CD4-positive, CD25-positive, alpha-beta regulatory T cell (primary cell): ENCODE measurements at regions not wholly inside any gene's neighbourhood (a gene's known extent, or its start where the extent isn't known, plus 50 kb on each side); places are given as distances from the start of the nearest gene placed in this dataset.
"Not testable (repeated sequence)": the region's sequence is repeated elsewhere in the genome, so short reads cannot be mapped to it uniquely, and the experiment has no call there.

Experiments used
- ATAC-seq, 2 donors: fragments of 150-1000 bp; cut with Tn5 transposase; one replicate each; pipeline ENCODE4 v1.10.0; 2021; ENCODE audit warnings: low read depth in 2 of 2, moderate number of reproducible peaks in 2 of 2, moderate library complexity in 1 of 2
- DNase-seq, 3 donors: peaks; one replicate each; pipeline versions ENCODE4 v3.0.0 to v3.0.0-alpha.2; 2012 to 2022; ENCODE audit warnings: mixed read lengths in 1 of 3
- H3K27ac ChIP-seq: one replicate; pipeline ENCODE4 v1.7.0; 2013; ENCODE audit warnings: mild to moderate bottlenecking, low read length; ENCODE audit not compliant: insufficient read depth, poor library complexity, severe bottlenecking
- H3K27me3 ChIP-seq: one replicate; pipeline ENCODE4 v1.7.0; 2013; ENCODE audit warnings: low read length; ENCODE audit not compliant: control insufficient read depth, insufficient read depth
- H3K36me3 ChIP-seq: one replicate; pipeline ENCODE4 v1.7.0; 2013; ENCODE audit warnings: mild to moderate bottlenecking, low read length, moderate library complexity; ENCODE audit not compliant: control insufficient read depth, insufficient read depth
- H3K4me1 ChIP-seq: 2 replicates; pipeline ENCODE4 v1.7.0; 2013; ENCODE audit warnings: mild to moderate bottlenecking, low read length; ENCODE audit not compliant: insufficient read depth, control insufficient read depth, poor library complexity, severe bottlenecking
- H3K4me3 ChIP-seq: one replicate; pipeline ENCODE4 v1.7.0; 2013; ENCODE audit warnings: low read depth, mild to moderate bottlenecking, low read length, moderate library complexity
- H3K9me3 ChIP-seq, 2 experiments: 1 replicate in 1 of 2; 2 replicates in 1 of 2; pipeline ENCODE4 v1.7.0; 2013; ENCODE audit warnings: low read length in 2 of 2, mild to moderate bottlenecking in 1 of 2, moderate library complexity in 1 of 2; ENCODE audit not compliant: control insufficient read depth in 2 of 2
- H3K27ac Mint-ChIP-seq, 3 donors: one replicate each; pipeline ENCODE4 v1.8.0; 2020 to 2022; ENCODE audit warnings: mild to moderate bottlenecking in 3 of 3, mixed read lengths in 3 of 3, moderate library complexity in 2 of 3
- H3K27me3 Mint-ChIP-seq: one replicate; pipeline ENCODE4 v1.8.0; 2022; ENCODE audit warnings: mild to moderate bottlenecking, mixed read lengths
- H3K36me3 Mint-ChIP-seq: one replicate; pipeline ENCODE4 v1.8.0; 2020; ENCODE audit warnings: mixed read lengths
- H3K4me1 Mint-ChIP-seq, 4 donors: one replicate each; pipeline ENCODE4 v1.8.0; 2020 to 2022; ENCODE audit warnings: mixed read lengths in 4 of 4, mild to moderate bottlenecking in 1 of 4
- H3K4me3 Mint-ChIP-seq, 4 donors: one replicate each; pipeline ENCODE4 v1.8.0; 2020 to 2022; ENCODE audit warnings: mild to moderate bottlenecking in 4 of 4, mixed read lengths in 4 of 4, moderate library complexity in 3 of 4
- H3K9me3 Mint-ChIP-seq, 7 donors: one replicate each; pipeline ENCODE4 v1.8.0; 2020 to 2022; ENCODE audit warnings: mixed read lengths in 7 of 7, mild to moderate bottlenecking in 3 of 7, moderate library complexity in 2 of 7

DNA sequence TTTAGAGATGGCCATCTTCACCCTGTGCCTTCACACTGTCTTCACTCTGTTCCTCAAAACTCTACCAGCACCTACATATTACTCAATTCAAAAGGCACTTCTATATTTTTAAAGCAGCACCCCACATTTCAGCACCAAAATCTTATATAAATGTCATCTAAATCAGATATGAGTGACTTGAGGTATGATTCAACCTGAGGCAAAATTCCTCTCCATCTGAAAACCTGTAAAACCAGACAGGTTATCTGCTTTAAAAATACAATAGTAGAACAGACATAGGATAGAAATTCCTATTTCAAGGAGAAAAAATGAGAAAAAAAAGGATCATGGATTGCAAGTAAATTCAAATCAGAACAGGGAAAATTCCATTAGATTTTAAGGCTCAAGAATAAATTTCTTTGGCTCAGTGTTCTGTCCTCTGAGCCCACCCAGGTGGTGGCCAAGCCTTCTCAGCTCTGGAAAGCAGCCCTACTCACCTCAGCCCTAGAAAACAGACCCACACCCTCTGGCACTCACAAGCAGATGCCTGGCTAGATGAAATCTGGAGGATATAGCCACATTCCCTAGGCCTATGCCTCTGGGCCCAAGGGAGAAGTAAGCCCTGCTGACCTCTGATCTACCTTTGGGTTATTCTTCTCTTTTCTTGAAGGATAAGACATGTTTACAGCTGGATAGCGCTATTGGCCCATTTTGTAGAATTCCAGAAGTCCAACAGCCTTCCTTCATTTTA, 211.1 kb upstream of the XIST start:
- ATAC-seq (no peak), DNase-seq (no peak)
- Mint-ChIP-seq H3K27ac (no peak overlapping the region), H3K4me1 (peaks cover 0 to 4% (median 2%) of the 10 kb centered on the region in 4 donors), H3K4me3 (no peak overlapping the region), H3K27me3 (no peaks in the 10 kb centered on the region), H3K36me3 (no peaks in the 10 kb centered on the region), H3K9me3 (peaks cover 0 to 6% (median 1%) of the 10 kb centered on the region in 7 donors)
- Histone ChIP-seq H3K4me3 (no peak overlapping the region), H3K27ac (no peak overlapping the region), H3K4me1 (no peaks in the 10 kb centered on the region), H3K36me3 (no peaks in the 10 kb centered on the region), H3K9me3 (no peaks in the 10 kb centered on the region), H3K27me3 (no peaks in the 10 kb centered on the region)

DNA sequence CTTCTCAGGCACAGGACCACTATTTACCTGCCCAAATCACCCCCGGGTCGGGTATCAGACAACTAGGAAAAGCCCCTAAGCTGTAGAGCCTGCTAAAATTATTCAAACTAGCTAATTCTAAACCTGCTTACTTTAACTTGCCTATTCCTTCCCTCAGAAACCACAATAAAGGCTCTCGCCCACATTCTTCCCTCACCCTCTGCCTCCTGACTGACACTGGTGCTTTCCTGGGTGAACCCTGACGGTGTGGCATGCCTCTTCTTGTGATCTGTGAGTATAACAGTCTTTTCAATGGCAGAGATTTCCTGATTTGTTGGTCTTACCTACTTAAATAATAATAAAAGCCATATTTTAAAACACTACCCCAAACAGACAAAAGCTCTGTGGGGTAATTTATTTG, 209.4 kb upstream of the XIST start:
- no peaks in the 10 kb centered on the region for H3K9me3 ChIP-seq
- Mint-ChIP-seq H3K36me3 (no peaks in the 10 kb centered on the region), H3K27me3 (no peaks in the 10 kb centered on the region), H3K27ac (no peak overlapping the region), H3K4me3 (no peak overlapping the region), H3K4me1 (peaks cover 0 to 4% (median 2%) of the 10 kb centered on the region in 4 donors), H3K9me3 (peaks cover 0 to 1% (median 0%) of the 10 kb centered on the region in 7 donors)
- no peaks in the 10 kb centered on the region for H3K36me3 ChIP-seq
- no peaks in the 10 kb centered on the region for H3K27me3 ChIP-seq
- H3K4me1 ChIP-seq = no peaks in the 10 kb centered on the region
- H3K27ac ChIP-seq = no peak overlapping the region
- H3K4me3 ChIP-seq = no peak overlapping the region
- no peak for ATAC-seq
- DNase-seq = no peak

DNA sequence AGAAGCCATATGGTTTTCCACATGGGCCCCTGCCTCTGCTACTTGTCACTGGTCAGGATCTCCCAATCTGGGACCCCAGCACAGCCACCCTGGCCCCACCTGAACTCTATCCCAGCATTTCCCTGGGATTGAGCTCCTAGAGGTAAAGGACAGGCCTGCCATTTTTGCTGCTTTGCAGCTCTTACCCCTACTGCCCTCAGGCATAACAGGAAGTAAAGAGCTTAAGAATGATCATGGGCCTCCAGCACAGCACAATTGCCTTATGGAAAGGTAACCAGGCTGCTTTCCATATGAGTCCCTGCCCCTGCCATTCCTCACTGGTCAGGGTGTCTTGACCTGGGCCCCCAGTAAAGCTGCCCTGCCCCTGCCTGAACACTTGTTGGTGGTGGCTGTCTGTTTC, 196.6 kb upstream of the XIST start:
- ATAC-seq = no peak
- no peak overlapping the region for H3K4me3 ChIP-seq
- H3K9me3 ChIP-seq = no peaks in the 10 kb centered on the region
- H3K36me3 Mint-ChIP-seq = no peaks in the 10 kb centered on the region
- no peak overlapping the region for H3K4me3 Mint-ChIP-seq
- no peaks in the 10 kb centered on the region for H3K4me1 ChIP-seq
- no peaks in the 10 kb centered on the region for H3K4me1 Mint-ChIP-seq
- H3K27me3 ChIP-seq = no peaks in the 10 kb centered on the region
- no peaks in the 10 kb centered on the region for H3K27me3 Mint-ChIP-seq
- no peak overlapping the region for H3K27ac ChIP-seq
- DNase-seq = no peak
- H3K27ac Mint-ChIP-seq = no peak overlapping the region
- H3K9me3 Mint-ChIP-seq = peaks cover 0 to 8% (median 3%) of the 10 kb centered on the region in 7 donors
- no peaks in the 10 kb centered on the region for H3K36me3 ChIP-seq

GRCh38 chrX:74034066-74034465, 181.6 kb upstream of the XIST start:
- not testable (repeated sequence) for H3K27me3 Mint-ChIP-seq, H3K36me3 Mint-ChIP-seq, ATAC-seq, H3K36me3 ChIP-seq, H3K27ac ChIP-seq, H3K4me1 Mint-ChIP-seq, H3K4me3 ChIP-seq, H3K27me3 ChIP-seq, H3K4me1 ChIP-seq, H3K27ac Mint-ChIP-seq, H3K4me3 Mint-ChIP-seq, DNase-seq, H3K9me3 ChIP-seq
- H3K9me3 Mint-ChIP-seq = peaks cover 0 to 20% (median 0%) of the 10 kb centered on the region in 7 donors

DNA sequence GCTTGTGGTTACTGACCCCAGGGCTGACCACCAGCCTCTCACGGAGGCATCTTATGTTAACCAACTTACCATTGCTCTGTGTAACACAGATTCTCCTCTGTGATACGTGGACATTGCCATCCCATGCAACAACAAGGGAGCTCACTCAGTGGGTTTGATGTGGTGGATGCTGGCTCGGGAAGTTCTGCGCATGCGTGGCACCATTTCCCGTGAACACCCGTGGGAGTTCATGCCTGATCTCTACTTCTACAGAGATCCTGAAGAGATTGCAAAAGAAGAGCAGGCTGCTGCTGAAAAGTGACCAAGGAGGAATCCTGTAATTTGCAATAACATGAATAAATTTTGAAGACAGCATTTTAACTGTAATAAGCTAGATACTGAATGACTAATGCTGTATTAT, 179.0 kb upstream of the XIST start:
- H3K4me3 Mint-ChIP-seq, H3K9me3 ChIP-seq, ATAC-seq, H3K27ac Mint-ChIP-seq, DNase-seq, H3K36me3 Mint-ChIP-seq, H3K4me1 ChIP-seq, H3K4me1 Mint-ChIP-seq, H3K27ac ChIP-seq, H3K27me3 Mint-ChIP-seq, H3K36me3 ChIP-seq, H3K4me3 ChIP-seq, H3K27me3 ChIP-seq: not testable (repeated sequence)
- peaks cover 0 to 13% (median 0%) of the 10 kb centered on the region in 7 donors for H3K9me3 Mint-ChIP-seq

DNA sequence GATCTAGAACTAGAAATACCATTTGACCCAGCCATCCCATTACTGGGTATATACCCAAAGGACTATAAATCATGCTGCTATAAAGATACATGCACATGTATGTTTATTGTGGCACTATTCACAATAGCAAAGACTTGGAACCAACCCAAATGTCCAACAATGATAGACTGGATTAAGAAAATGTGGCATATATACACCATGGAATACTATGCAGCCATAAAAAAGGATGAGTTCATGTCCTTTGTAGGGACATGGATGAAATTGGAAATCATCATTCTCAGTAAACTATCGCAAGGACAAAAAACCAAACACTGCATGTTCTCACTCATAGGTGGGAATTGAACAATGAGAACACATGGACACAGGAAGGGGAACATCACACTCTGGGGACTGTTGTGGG, 178.3 kb upstream of the XIST start:
- not testable (repeated sequence) for H3K36me3 Mint-ChIP-seq, H3K36me3 ChIP-seq, ATAC-seq, H3K9me3 Mint-ChIP-seq, H3K27me3 Mint-ChIP-seq, DNase-seq, H3K9me3 ChIP-seq, H3K4me1 Mint-ChIP-seq, H3K4me3 ChIP-seq, H3K4me3 Mint-ChIP-seq, H3K27ac Mint-ChIP-seq, H3K27me3 ChIP-seq, H3K27ac ChIP-seq, H3K4me1 ChIP-seq

DNA sequence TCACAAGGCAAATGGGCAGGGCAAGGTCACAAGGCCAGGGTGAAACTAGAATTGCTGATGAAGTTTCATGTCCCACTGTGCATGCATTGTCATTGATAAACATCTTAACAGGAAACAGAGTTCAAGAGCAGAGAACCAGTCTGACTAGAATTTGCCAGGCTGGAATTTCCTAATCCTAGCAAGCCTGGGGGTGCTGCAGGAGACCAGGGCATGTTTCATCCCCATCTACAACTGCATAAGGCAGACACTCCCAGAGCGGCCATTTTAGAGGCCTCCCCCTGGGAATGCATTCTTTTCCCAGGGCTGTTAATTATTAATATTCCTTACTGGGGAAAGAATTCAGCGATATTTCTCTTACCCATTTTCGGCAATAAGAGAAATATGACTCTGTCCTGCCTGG, 172.6 kb upstream of the XIST start:
- H3K27me3 ChIP-seq, H3K4me3 Mint-ChIP-seq, H3K27ac ChIP-seq, H3K9me3 ChIP-seq, H3K36me3 Mint-ChIP-seq, H3K4me1 ChIP-seq, H3K27ac Mint-ChIP-seq, H3K4me3 ChIP-seq, H3K36me3 ChIP-seq, H3K27me3 Mint-ChIP-seq, DNase-seq, ATAC-seq, H3K4me1 Mint-ChIP-seq: not testable (repeated sequence)
- H3K9me3 Mint-ChIP-seq = peaks cover 0 to 10% (median 4%) of the 10 kb centered on the region in 7 donors

- Mint-ChIP-seq H3K36me3 (no peaks in the 10 kb centered on the region), H3K27ac (no peak overlapping the region), H3K9me3 (peaks cover 0 to 10% (median 4%) of the 10 kb centered on the region in 7 donors), H3K4me1 (no peaks in the 10 kb centered on the region), H3K4me3 (no peak overlapping the region), H3K27me3 (no peaks in the 10 kb centered on the region)
- DNase-seq (no peak), ATAC-seq (no peak)
- no peaks in the 10 kb centered on the region for H3K27me3 ChIP-seq
- no peak overlapping the region for H3K27ac ChIP-seq
- H3K9me3 ChIP-seq = peaks cover 0 to 4% of the 10 kb centered on the region in 2 experiments
- no peaks in the 10 kb centered on the region for H3K4me1 ChIP-seq
- H3K36me3 ChIP-seq = no peaks in the 10 kb centered on the region
- H3K4me3 ChIP-seq = no peak overlapping the region
Observed at GRCh38 chrX:74023203-74023602, 170.7 kb upstream of the XIST start.
